ENCODE measurements at regions not wholly inside any gene's neighbourhood (a gene's known extent, or its start where the extent isn't known, plus 50 kb on each side); places are given as distances from the start of the nearest gene placed in this dataset.

DNA sequence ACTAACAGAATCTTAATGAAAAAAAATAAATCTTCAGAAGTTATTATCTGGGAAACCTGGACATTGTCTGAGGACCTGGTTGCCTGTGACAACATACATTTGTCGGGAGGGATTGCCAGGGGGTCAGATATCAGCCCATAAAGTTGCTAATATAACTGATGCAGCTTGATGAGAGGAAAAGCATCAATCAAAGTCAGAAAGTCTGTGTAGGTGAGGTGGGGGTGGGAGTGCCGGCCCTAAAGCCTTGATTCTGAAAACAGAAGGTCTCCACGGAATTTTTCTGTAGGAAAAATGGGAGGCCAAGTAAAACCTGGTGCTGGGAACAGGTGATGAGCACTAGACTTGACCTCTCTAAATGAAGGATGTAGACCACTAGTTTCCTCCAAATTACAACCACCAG lies 281.8 kb downstream of the FGFR2 start:
- intact Hi-C loops (cut with DNase I): no loop called here
- DNase-seq: no peak
- no peaks in the 10 kb centered on the region for H3K36me3 ChIP-seq
- H3K27me3 ChIP-seq: no peaks in the 10 kb centered on the region
- H3K4me3 ChIP-seq (replicated peaks in 1 of 3): no peak overlapping the region
- TF ChIP-seq, protein P1, sequence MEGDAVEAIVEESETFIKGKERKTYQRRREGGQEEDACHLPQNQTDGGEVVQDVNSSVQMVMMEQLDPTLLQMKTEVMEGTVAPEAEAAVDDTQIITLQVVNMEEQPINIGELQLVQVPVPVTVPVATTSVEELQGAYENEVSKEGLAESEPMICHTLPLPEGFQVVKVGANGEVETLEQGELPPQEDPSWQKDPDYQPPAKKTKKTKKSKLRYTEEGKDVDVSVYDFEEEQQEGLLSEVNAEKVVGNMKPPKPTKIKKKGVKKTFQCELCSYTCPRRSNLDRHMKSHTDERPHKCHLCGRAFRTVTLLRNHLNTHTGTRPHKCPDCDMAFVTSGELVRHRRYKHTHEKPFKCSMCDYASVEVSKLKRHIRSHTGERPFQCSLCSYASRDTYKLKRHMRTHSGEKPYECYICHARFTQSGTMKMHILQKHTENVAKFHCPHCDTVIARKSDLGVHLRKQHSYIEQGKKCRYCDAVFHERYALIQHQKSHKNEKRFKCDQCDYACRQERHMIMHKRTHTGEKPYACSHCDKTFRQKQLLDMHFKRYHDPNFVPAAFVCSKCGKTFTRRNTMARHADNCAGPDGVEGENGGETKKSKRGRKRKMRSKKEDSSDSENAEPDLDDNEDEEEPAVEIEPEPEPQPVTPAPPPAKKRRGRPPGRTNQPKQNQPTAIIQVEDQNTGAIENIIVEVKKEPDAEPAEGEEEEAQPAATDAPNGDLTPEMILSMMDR (IDR thresholded peaks at IDR 0.05): no peak
- TF ChIP-seq POLR2A (IDR thresholded peaks at IDR 0.05): no peak
- no peaks in the 10 kb centered on the region for H3K4me1 ChIP-seq
- 83 to 85% methylated on average over 3 of the region's 3 CpGs for WGBS, 2 donors
- H3K27ac ChIP-seq: no peak overlapping the region
- no peaks in the 10 kb centered on the region for H3K9me3 ChIP-seq

DNA sequence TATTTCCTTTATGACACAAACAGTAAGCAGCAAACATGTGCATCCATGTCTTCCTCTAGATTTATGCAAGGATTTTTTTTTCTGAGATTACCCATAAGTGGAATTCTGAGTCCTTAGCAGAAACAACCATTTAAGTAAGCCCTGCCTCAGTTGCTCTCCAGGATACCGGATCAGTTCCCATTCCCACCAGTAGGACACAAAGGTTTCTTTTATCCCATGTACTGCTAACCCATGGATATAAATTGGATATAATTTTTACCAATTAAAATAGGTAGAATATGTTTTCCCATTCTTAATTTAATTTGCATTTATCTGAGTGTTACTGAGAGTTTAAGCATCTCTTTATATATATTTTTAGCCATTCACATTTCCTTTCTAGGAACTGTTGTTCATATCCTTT lies 280.9 kb downstream of the FGFR2 start:
- no peaks in the 10 kb centered on the region for H3K36me3 ChIP-seq
- WGBS, 2 donors: 91 to 94% methylated on average over 1 of the region's 1 CpG
- peaks cover 0 to 8% of the 10 kb centered on the region in 2 donors for H3K4me1 ChIP-seq
- H3K27ac ChIP-seq: no peak overlapping the region
- DNase-seq: no peak
- no peak for TF ChIP-seq POLR2A (IDR thresholded peaks at IDR 0.05)
- TF ChIP-seq, protein P1 (IDR thresholded peaks at IDR 0.05): no peak
- intact Hi-C loops (cut with DNase I): no loop called here
- no peaks in the 10 kb centered on the region for H3K9me3 ChIP-seq
- H3K27me3 ChIP-seq: no peaks in the 10 kb centered on the region
- H3K4me3 ChIP-seq (replicated peaks in 1 of 3): no peak overlapping the region

- H3K27ac ChIP-seq: peak overlapping the region in 1 of 3 donors; percentile 21
- H3K9me3 ChIP-seq: no peaks in the 10 kb centered on the region
- H3K4me3 ChIP-seq (replicated peaks in 1 of 3): no peak overlapping the region
- DNase-seq: no peak
- no peak for TF ChIP-seq POLR2A (IDR thresholded peaks at IDR 0.05)
- TF ChIP-seq, protein P1 (IDR thresholded peaks at IDR 0.05): no peak
- peaks cover 9 to 34% of the 10 kb centered on the region in 2 donors for H3K4me1 ChIP-seq
- intact Hi-C loops (cut with DNase I): no loop called here
- H3K27me3 ChIP-seq: no peaks in the 10 kb centered on the region
- H3K36me3 ChIP-seq: no peaks in the 10 kb centered on the region
- WGBS, 2 donors: 12 to 18% methylated on average over 1 of the region's 1 CpG
Measured at GRCh38 chr10:121322046-121322445, 276.2 kb downstream of the FGFR2 start.

DNA sequence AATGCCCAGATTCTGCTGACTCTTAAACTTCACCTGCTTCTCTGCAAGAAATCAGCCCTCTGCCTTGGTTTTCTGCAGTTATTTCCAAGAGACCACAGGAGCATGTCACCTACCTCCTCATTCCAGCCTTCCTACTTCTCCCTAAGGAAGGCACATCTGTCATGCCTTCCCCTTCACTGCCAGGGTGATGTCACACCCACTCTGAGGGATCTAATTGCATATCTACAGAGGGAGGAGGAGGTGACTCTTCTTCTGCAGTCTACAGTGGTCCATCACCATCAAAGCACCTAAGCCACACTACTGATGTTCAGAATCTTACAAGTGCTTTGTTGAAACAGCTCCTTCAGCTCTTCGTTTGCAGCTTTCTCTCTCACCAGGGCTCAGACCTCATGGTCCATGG lies 275.5 kb downstream of the FGFR2 start:
- 55 to 68% methylated on average over 1 of the region's 1 CpG for WGBS, 2 donors
- peak overlapping the region in 2 of 3 donors; percentile 21 to 27 for H3K27ac ChIP-seq

GRCh38 chr10:121323443-121323842 lies 274.8 kb downstream of the FGFR2 start:
- no peak for TF ChIP-seq POLR2A (IDR thresholded peaks at IDR 0.05)
- TF ChIP-seq, protein P1 (IDR thresholded peaks at IDR 0.05): no peak
- H3K9me3 ChIP-seq: no peaks in the 10 kb centered on the region
- intact Hi-C loops (cut with DNase I): no loop called here
- H3K27ac ChIP-seq: peak overlapping the region in 2 of 3 donors; percentile 8 to 21
- 95 to 100% methylated on average over 1 of the region's 1 CpG for WGBS, 2 donors
- no peak overlapping the region for H3K4me3 ChIP-seq (replicated peaks in 1 of 3)
- no peaks in the 10 kb centered on the region for H3K36me3 ChIP-seq
- H3K27me3 ChIP-seq: no peaks in the 10 kb centered on the region
- no peak for DNase-seq
- peaks cover 9 to 34% of the 10 kb centered on the region in 2 donors for H3K4me1 ChIP-seq

More for the DNA sequence above, 275.5 kb downstream of the FGFR2 start:
- no peaks in the 10 kb centered on the region for H3K27me3 ChIP-seq
- H3K4me1 ChIP-seq: peaks cover 9 to 34% of the 10 kb centered on the region in 2 donors
- H3K4me3 ChIP-seq (replicated peaks in 1 of 3): no peak overlapping the region
- no peaks in the 10 kb centered on the region for H3K9me3 ChIP-seq
- H3K36me3 ChIP-seq: no peaks in the 10 kb centered on the region
- DNase-seq: no peak
- TF ChIP-seq, protein P1 (IDR thresholded peaks at IDR 0.05): no peak
- TF ChIP-seq POLR2A (IDR thresholded peaks at IDR 0.05): no peak
- intact Hi-C loops (cut with DNase I): no loop called here

Measured in thyroid gland (tissue), 4 donors.